PC-3 (cell line): ENCODE measurements at regions not wholly inside any gene's neighbourhood (a gene's known extent, or its start where the extent isn't known, plus 50 kb on each side); places are given as distances from the start of the nearest gene placed in this dataset.

Experiments used
- EZH2 ChIP-seq: fragments of 300-600 bp; sonication (generic); IDR thresholded peaks from one replicate; pipeline ENCODE4 v1.6.1; 2017; ENCODE audit warnings: antibody characterized with exemption, mild to moderate bottlenecking, low read length; ENCODE audit not compliant: unreplicated experiment
- TF ChIP-seq, protein P1 (sequence below): fragments of 300-600 bp; sonication (generic); conservative IDR thresholded peaks from 2 replicates; pipeline ENCODE4 v1.5.1; 2017; ENCODE audit warnings: antibody characterized with exemption, low read depth, mild to moderate bottlenecking, low read length

- TF ChIP-seq, protein P1, sequence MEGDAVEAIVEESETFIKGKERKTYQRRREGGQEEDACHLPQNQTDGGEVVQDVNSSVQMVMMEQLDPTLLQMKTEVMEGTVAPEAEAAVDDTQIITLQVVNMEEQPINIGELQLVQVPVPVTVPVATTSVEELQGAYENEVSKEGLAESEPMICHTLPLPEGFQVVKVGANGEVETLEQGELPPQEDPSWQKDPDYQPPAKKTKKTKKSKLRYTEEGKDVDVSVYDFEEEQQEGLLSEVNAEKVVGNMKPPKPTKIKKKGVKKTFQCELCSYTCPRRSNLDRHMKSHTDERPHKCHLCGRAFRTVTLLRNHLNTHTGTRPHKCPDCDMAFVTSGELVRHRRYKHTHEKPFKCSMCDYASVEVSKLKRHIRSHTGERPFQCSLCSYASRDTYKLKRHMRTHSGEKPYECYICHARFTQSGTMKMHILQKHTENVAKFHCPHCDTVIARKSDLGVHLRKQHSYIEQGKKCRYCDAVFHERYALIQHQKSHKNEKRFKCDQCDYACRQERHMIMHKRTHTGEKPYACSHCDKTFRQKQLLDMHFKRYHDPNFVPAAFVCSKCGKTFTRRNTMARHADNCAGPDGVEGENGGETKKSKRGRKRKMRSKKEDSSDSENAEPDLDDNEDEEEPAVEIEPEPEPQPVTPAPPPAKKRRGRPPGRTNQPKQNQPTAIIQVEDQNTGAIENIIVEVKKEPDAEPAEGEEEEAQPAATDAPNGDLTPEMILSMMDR = no peak
- TF ChIP-seq EZH2 = no peak
Measured at GRCh38 chr5:94082405-94082804, 341.0 kb upstream of the POU5F2 start.
